Left lung (tissue), 4 donors: ENCODE measurements at regions not wholly inside any gene's neighbourhood (a gene's known extent, or its start where the extent isn't known, plus 50 kb on each side); places are given as distances from the start of the nearest gene placed in this dataset.

Source experiments
- ATAC-seq: fragments of 200-7000 bp; cut with Tn5 transposase; one replicate; pipeline ENCODE4 v1.9.1; 2020; ENCODE audit warnings: moderate library complexity
- DNase-seq, 4 donors: peaks; one replicate each; pipeline ENCODE4 v3.0.0-alpha.2; 2013 to 2020
- H3K27ac ChIP-seq, 2 donors: fragments of 200-600 bp; sonication (generic) in 1 of 2; one replicate each; pipeline versions ENCODE4 v1.5.0 to v1.8.0; 2020 to 2021
- H3K27me3 ChIP-seq, 2 donors: fragments of 200-600 bp; sonication (generic) in 1 of 2; one replicate each; pipeline versions ENCODE4 v1.5.0 to v1.8.0; 2020 to 2021
- H3K36me3 ChIP-seq, 2 donors: fragments of 200-600 bp; sonication (generic) in 1 of 2; one replicate each; pipeline versions ENCODE4 v1.5.0 to v1.8.0; 2020 to 2021
- H3K4me1 ChIP-seq, 2 donors: fragments of 200-600 bp; one replicate each; pipeline ENCODE4 v1.8.0; 2021
- H3K4me3 ChIP-seq, 2 donors: fragments of 200-600 bp; sonication (generic) in 1 of 2; one replicate each; pipeline versions ENCODE4 v1.5.0 to v1.8.0; 2020 to 2021; ENCODE audit warnings: mild to moderate bottlenecking in 1 of 2
- H3K9me3 ChIP-seq, 2 donors: fragments of 200-600 bp; sonication (generic) in 1 of 2; one replicate each; pipeline versions ENCODE4 v1.5.0 to v1.8.0; 2020 to 2021
- intact Hi-C, 2 donors: fragments of 100-400 bp; cut with DNase I; formaldehyde crosslinking; loops; one replicate each; pipeline versions ENCODE4 v1.11.2 to v1.14.2; 2022
- TF ChIP-seq, protein P1 (sequence below), 2 donors: fragments of 200-600 bp; sonication (generic) in 1 of 2; IDR thresholded peaks; one replicate each; pipeline versions ENCODE4 v1.5.0 to v1.8.0; 2021; ENCODE audit warnings: antibody characterized with exemption in 2 of 2
- donor health status: DM: no; HTN: yes; CAD: no.
- donor health status: DM: no; HTN: no; CAD: no.

DNA sequence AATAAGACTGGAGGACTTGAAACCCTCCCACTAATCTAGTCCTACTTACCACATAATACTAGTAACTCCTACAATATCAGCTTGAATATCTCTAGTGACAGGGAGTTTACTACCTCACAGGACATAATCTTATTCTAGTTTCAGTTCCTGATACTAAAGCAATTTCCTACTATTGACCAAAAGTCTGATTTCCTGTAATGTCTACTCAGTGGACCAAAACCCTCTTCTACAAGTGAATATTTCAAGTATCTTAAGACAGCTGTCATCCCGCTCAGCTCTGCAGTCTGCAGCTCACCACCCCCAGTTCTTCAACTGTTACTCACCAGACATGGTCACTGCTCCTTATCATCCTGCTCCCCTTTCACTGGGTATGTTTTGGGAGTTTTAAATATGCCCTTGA is 70.8 kb upstream of the TMCC3 start:
- Histone ChIP-seq H3K27ac (no peak overlapping the region), H3K4me3 (no peak overlapping the region), H3K36me3 (no peaks in the 10 kb centered on the region), H3K4me1 (no peaks in the 10 kb centered on the region), H3K27me3 (no peaks in the 10 kb centered on the region), H3K9me3 (no peaks in the 10 kb centered on the region)
- DNase-seq (no peak), ATAC-seq (no peak)
- intact Hi-C loops = no loop called here
- TF ChIP-seq, protein P1, sequence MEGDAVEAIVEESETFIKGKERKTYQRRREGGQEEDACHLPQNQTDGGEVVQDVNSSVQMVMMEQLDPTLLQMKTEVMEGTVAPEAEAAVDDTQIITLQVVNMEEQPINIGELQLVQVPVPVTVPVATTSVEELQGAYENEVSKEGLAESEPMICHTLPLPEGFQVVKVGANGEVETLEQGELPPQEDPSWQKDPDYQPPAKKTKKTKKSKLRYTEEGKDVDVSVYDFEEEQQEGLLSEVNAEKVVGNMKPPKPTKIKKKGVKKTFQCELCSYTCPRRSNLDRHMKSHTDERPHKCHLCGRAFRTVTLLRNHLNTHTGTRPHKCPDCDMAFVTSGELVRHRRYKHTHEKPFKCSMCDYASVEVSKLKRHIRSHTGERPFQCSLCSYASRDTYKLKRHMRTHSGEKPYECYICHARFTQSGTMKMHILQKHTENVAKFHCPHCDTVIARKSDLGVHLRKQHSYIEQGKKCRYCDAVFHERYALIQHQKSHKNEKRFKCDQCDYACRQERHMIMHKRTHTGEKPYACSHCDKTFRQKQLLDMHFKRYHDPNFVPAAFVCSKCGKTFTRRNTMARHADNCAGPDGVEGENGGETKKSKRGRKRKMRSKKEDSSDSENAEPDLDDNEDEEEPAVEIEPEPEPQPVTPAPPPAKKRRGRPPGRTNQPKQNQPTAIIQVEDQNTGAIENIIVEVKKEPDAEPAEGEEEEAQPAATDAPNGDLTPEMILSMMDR (IDR thresholded peaks at IDR 0.05) = no peak

GRCh38 chr12:94718114-94718513 is 67.8 kb upstream of the TMCC3 start:
- ATAC-seq (no peak), DNase-seq (no peak)
- no peaks in the 10 kb centered on the region for H3K9me3 ChIP-seq
- no peaks in the 10 kb centered on the region for H3K27me3 ChIP-seq
- TF ChIP-seq, protein P1 (IDR thresholded peaks at IDR 0.05) = no peak
- H3K27ac ChIP-seq = no peak overlapping the region
- no peak overlapping the region for H3K4me3 ChIP-seq
- no peaks in the 10 kb centered on the region for H3K36me3 ChIP-seq
- H3K4me1 ChIP-seq = no peaks in the 10 kb centered on the region
- intact Hi-C loops = no loop called here

GRCh38 chr12:94717656-94718055 is 67.3 kb upstream of the TMCC3 start:
- H3K27ac ChIP-seq = no peak overlapping the region
- no peaks in the 10 kb centered on the region for H3K9me3 ChIP-seq
- intact Hi-C loops = no loop called here
- no peak for ATAC-seq
- no peak for DNase-seq
- no peaks in the 10 kb centered on the region for H3K36me3 ChIP-seq
- TF ChIP-seq, protein P1 (IDR thresholded peaks at IDR 0.05) = no peak
- H3K27me3 ChIP-seq = no peaks in the 10 kb centered on the region
- H3K4me3 ChIP-seq = no peak overlapping the region
- H3K4me1 ChIP-seq = no peaks in the 10 kb centered on the region

DNA sequence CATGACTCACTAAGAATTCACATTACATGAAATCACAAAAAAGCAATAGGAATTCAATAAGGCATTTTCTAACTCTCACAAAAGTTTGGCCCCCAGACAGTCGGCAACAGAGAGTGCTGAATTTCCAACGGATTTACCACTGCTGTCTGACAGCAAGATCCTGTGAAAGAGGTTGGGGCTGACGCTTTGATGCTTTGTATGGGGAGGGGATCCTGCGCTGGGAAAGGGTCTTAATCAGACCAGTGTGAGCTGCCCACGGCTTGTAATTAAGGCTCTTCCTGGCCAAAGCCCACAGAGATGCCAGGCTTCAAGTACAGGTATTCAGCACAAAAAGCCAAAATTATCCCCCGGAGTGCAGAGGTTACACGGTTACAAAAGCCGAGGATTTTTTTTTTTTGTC is 66.8 kb upstream of the TMCC3 start:
- Histone ChIP-seq H3K4me1 (no peaks in the 10 kb centered on the region), H3K4me3 (no peak overlapping the region), H3K36me3 (no peaks in the 10 kb centered on the region), H3K9me3 (no peaks in the 10 kb centered on the region), H3K27me3 (no peaks in the 10 kb centered on the region), H3K27ac (no peak overlapping the region)
- intact Hi-C loops = no loop called here
- ATAC-seq (no peak), DNase-seq (no peak)
- TF ChIP-seq, protein P1 (IDR thresholded peaks at IDR 0.05) = no peak

- ATAC-seq (no peak), DNase-seq (no peak)
- no peaks in the 10 kb centered on the region for H3K27me3 ChIP-seq
- no peaks in the 10 kb centered on the region for H3K36me3 ChIP-seq
- H3K9me3 ChIP-seq = no peaks in the 10 kb centered on the region
- no peak overlapping the region for H3K27ac ChIP-seq
- intact Hi-C loops = no loop called here
- H3K4me3 ChIP-seq = no peak overlapping the region
- H3K4me1 ChIP-seq = no peaks in the 10 kb centered on the region
- TF ChIP-seq, protein P1 (IDR thresholded peaks at IDR 0.05) = no peak
These were observed 66.0 kb upstream of the TMCC3 start for GRCh38 chr12:94716339-94716738.
